OCI-LY3 (cell line): ENCODE measurements at regions not wholly inside any gene's neighbourhood (a gene's known extent, or its start where the extent isn't known, plus 50 kb on each side); places are given as distances from the start of the nearest gene placed in this dataset.

Source experiments
- EZH2phosphoT487 ChIP-seq: fragments of 200-600 bp; shearing (Covaris generic); IDR thresholded peaks from 2 replicates; pipeline ENCODE4 v1.6.1; 2018; ENCODE audit warnings: antibody characterized with exemption, mixed run types, low read depth
- TF ChIP-seq, protein P1 (sequence below): fragments of 200-600, 300-600 bp; sonication (generic); IDR thresholded peaks from 2 replicates; pipeline ENCODE4 v1.5.1; 2014; ENCODE audit warnings: antibody characterized with exemption, low read length, low read depth

- TF ChIP-seq, protein P1, sequence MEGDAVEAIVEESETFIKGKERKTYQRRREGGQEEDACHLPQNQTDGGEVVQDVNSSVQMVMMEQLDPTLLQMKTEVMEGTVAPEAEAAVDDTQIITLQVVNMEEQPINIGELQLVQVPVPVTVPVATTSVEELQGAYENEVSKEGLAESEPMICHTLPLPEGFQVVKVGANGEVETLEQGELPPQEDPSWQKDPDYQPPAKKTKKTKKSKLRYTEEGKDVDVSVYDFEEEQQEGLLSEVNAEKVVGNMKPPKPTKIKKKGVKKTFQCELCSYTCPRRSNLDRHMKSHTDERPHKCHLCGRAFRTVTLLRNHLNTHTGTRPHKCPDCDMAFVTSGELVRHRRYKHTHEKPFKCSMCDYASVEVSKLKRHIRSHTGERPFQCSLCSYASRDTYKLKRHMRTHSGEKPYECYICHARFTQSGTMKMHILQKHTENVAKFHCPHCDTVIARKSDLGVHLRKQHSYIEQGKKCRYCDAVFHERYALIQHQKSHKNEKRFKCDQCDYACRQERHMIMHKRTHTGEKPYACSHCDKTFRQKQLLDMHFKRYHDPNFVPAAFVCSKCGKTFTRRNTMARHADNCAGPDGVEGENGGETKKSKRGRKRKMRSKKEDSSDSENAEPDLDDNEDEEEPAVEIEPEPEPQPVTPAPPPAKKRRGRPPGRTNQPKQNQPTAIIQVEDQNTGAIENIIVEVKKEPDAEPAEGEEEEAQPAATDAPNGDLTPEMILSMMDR = no peak
- TF ChIP-seq EZH2phosphoT487 = no peak
Measured at GRCh38 chr11:70662691-70663098, 264.4 kb downstream of the CTTN start.
